HepG2 (cell line): ENCODE measurements at regions not wholly inside any gene's neighbourhood (a gene's known extent, or its start where the extent isn't known, plus 50 kb on each side); places are given as distances from the start of the nearest gene placed in this dataset.
A peak's percentile ranks its signal among the peaks of the same experiment; 100 is the strongest.

Experiments used
- ATAC-seq: fragments of 200-7000 bp; cut with Tn5 transposase; 3 replicates; pipeline ENCODE4 v1.9.1; 2020; ENCODE audit warnings: mild to moderate bottlenecking, moderate library complexity
- BruUV-seq: library from RNA; stranded (reverse); fragments of 400-500 nt; replicated peaks from 2 replicates; lab custom pipeline; 2021; lab: Mats Ljungman, UMichigan
- CTCF ChIA-PET: fragments of 300-600 bp; formaldehyde crosslinking; extraction: SDS; loops from one replicate; lab custom pipeline; 2021; ENCODE audit warnings: low total read pairs, inconsistent platforms, low intra/inter-chr PET ratio; lab: Yijun Ruan, JAX
- POLR2A ChIA-PET: fragments of 350-600 bp; sonication (Branson Sonifier 250); formaldehyde crosslinking; loops from one replicate; lab custom pipeline; 2020; ENCODE audit warnings: antibody characterized with exemption, inconsistent platforms; lab: Yijun Ruan, JAX
- DNase-seq: peaks from one replicate; pipeline ENCODE4 v3.0.0-alpha.2; 2015; ENCODE audit warnings: low spot score
- FAIRE-seq: peaks from 3 replicates; lab custom pipeline; 2011; peaks lifted over from hg19 to GRCh38; lab: Jason Lieb, UNC
- H2AFZ ChIP-seq: one replicate; pipeline ENCODE4 v1.6.1; 2011; ENCODE audit warnings: low read length, inconsistent platforms
- H3K27ac ChIP-seq: fragments of 300-600 bp; 3 replicates; pipeline ENCODE4 v1.8.0; 2011; ENCODE audit warnings: mixed run types, mild to moderate bottlenecking, mixed read lengths, low read length, inconsistent platforms; ENCODE audit not compliant: insufficient read depth; ENCODE audit errors: extremely low read length
- H3K27me3 ChIP-seq, 2 experiments: fragments of 200-600 bp in 1 of 2; 2 replicates in 1 of 2; 3 replicates in 1 of 2; pipeline versions ENCODE4 v1.6.0 to v1.8.0; 2011; ENCODE audit warnings: low read length in 2 of 2, mild to moderate bottlenecking in 2 of 2, moderate library complexity in 2 of 2, inconsistent platforms in 1 of 2; ENCODE audit not compliant: insufficient read depth in 2 of 2, control insufficient read depth in 1 of 2
- H3K36me3 ChIP-seq, 2 experiments: fragments of 200-600 bp in 1 of 2; replicated peaks in 1 of 2; 2 replicates in 1 of 2; 3 replicates in 1 of 2; pipeline versions ENCODE4 v1.5.1 to v1.8.0; 2011; ENCODE audit warnings: low read length in 2 of 2, inconsistent platforms in 1 of 2; ENCODE audit not compliant: insufficient read depth in 2 of 2, control insufficient read depth in 1 of 2
- H3K4me1 ChIP-seq: 2 replicates; pipeline ENCODE4 v1.5.1; 2012; ENCODE audit warnings: low read length, inconsistent platforms; ENCODE audit not compliant: insufficient read depth
- H3K4me2 ChIP-seq: 2 replicates; pipeline ENCODE4 v1.6.0; 2011; ENCODE audit warnings: low read depth, low read length, inconsistent platforms
- H3K4me3 ChIP-seq, 3 experiments: fragments of 200-600 bp in 1 of 3; sonication (generic), shearing (Covaris generic) in 1 of 3; replicated peaks in 1 of 3; 2 replicates each; pipeline ENCODE4 v1.5.1; 2011 to 2016; ENCODE audit warnings: low read length in 3 of 3, inconsistent platforms in 2 of 3, low read depth in 2 of 3, mild to moderate bottlenecking in 2 of 3, control low read depth in 1 of 3, mixed read lengths in 1 of 3; ENCODE audit not compliant: insufficient read depth in 1 of 3
- H3K79me2 ChIP-seq: one replicate; pipeline ENCODE4 v1.6.1; 2011; ENCODE audit warnings: low read length, inconsistent platforms; ENCODE audit not compliant: insufficient read depth
- H3K9ac ChIP-seq: 2 replicates; pipeline ENCODE4 v1.6.0; 2011; ENCODE audit warnings: mild to moderate bottlenecking, low read depth, low read length, inconsistent platforms; ENCODE audit not compliant: insufficient read depth
- H3K9me3 ChIP-seq: 2 replicates; pipeline ENCODE4 v1.5.1; 2012; ENCODE audit warnings: mild to moderate bottlenecking, low read length
- H4K20me1 ChIP-seq: 2 replicates; pipeline ENCODE4 v1.6.0; 2011; ENCODE audit warnings: inconsistent platforms, mild to moderate bottlenecking, low read length, moderate library complexity; ENCODE audit not compliant: insufficient read depth
- ARID5B ChIP-seq: IDR thresholded peaks from 2 replicates; pipeline ENCODE4 v1.4.0; 2020; ENCODE audit warnings: mild to moderate bottlenecking, missing genetic modification reagents
- ARNT ChIP-seq: fragments of 450-650 bp; IDR thresholded peaks from 2 replicates; pipeline ENCODE4 v1.6.1; 2017
- CTCF ChIP-seq: sonication (generic); formaldehyde crosslinking; IDR thresholded peaks from 2 replicates; pipeline ENCODE4 v1.5.0; 2020; ENCODE audit warnings: mild to moderate bottlenecking, missing genetic modification reagents, moderate library complexity
- GABPA ChIP-seq, 2 experiments: IDR thresholded peaks; 2 replicates each; pipeline ENCODE4 v1.6.1; 2011 to 2016; ENCODE audit warnings: low read depth in 2 of 2, low read length in 1 of 2, missing biosample characterization in 1 of 2, missing genetic modification characterization in 1 of 2
- MAF1 ChIP-seq: sonication (generic); formaldehyde crosslinking; IDR thresholded peaks from 2 replicates; pipeline ENCODE4 v1.5.0; 2020; ENCODE audit warnings: missing genetic modification reagents, borderline replicate concordance
- PTBP1 ChIP-seq: fragments of 200-400 bp; formaldehyde crosslinking; IDR thresholded peaks from 2 replicates; pipeline ENCODE4 v1.6.1; 2018; ENCODE audit warnings: low read length, low read depth; ENCODE audit not compliant: poor library complexity, severe bottlenecking
- TBL1XR1 ChIP-seq: fragments of 150-350 bp; IDR thresholded peaks from 2 replicates; pipeline ENCODE4 v1.6.1; 2014; ENCODE audit warnings: borderline replicate concordance, low read length; ENCODE audit not compliant: partially characterized antibody
- TBX2 ChIP-seq: sonication (generic); formaldehyde crosslinking; IDR thresholded peaks from 2 replicates; pipeline ENCODE4 v1.5.0; 2020; ENCODE audit warnings: missing genetic modification reagents, mild to moderate bottlenecking, borderline replicate concordance
- THAP11 ChIP-seq: IDR thresholded peaks from 2 replicates; pipeline ENCODE4 v1.6.1; 2016; ENCODE audit warnings: missing biosample characterization, missing genetic modification reagents
- ZNF354B ChIP-seq: sonication (generic); formaldehyde crosslinking; IDR thresholded peaks from 2 replicates; pipeline ENCODE4 v1.8.0; 2022; ENCODE audit warnings: mild to moderate bottlenecking, missing genetic modification reagents
- ZNF788 ChIP-seq: sonication (generic); formaldehyde crosslinking; IDR thresholded peaks from 2 replicates; pipeline ENCODE4 v1.5.0; 2020; ENCODE audit warnings: mild to moderate bottlenecking, missing genetic modification reagents, borderline replicate concordance
- ZNF883 ChIP-seq: sonication (generic); formaldehyde crosslinking; IDR thresholded peaks from 2 replicates; pipeline ENCODE4 v1.5.1; 2020; ENCODE audit warnings: mild to moderate bottlenecking, missing genetic modification reagents; ENCODE audit errors: not compliant biosample characterization
- WGBS: methylation state at CpG from one replicate; pipeline ENCODE4 v1.1.6; 2017; ENCODE audit warnings: low lambda C conversion rate; 5-methylcytosine and 5-hydroxymethylcytosine counted together
- in situ Hi-C: cut with HindIII; loops from 2 replicates; pipeline ENCODE4 v1.10.0; 2017; ENCODE audit warnings: low pct_unique_long_range_greater_than_20kb; ENCODE audit not compliant: extremely low pct_ligation_motif_present
- intact Hi-C: fragments of 100-400 bp; cut with micrococcal nuclease; formaldehyde crosslinking; loops from one replicate; pipeline ENCODE4 v1.10.0; 2022; ENCODE audit not compliant: unreplicated experiment
- TF ChIP-seq, protein P1 (sequence below): sonication (generic); formaldehyde crosslinking; IDR thresholded peaks from 2 replicates; pipeline ENCODE4 v1.5.1; 2020; ENCODE audit warnings: mild to moderate bottlenecking, missing genetic modification reagents, borderline replicate concordance
- TF ChIP-seq, protein P2 (sequence below): sonication (generic); formaldehyde crosslinking; IDR thresholded peaks from 2 replicates; pipeline ENCODE4 v1.9.0; 2022; ENCODE audit warnings: low read depth, missing genetic modification reagents

GRCh38 chr18:62637807-62638687 lies 77.3 kb upstream of the PHLPP1 start:
- WGBS = 18% methylated on average over 7 of the region's 7 CpGs
- intact Hi-C loops = loop anchor here (1.0 kb wide), 1 partner anchor 344 kb away; no protein-coding TSS in a partner anchor
- Histone ChIP-seq H3K27me3 (no peaks in the 10 kb centered on the region), H3K27ac (no peak overlapping the region), H2AFZ (no peak overlapping the region), H3K9me3 (no peaks in the 10 kb centered on the region), H3K9ac (no peak overlapping the region), H3K36me3 (no peaks in the 10 kb centered on the region), H3K4me2 (no peak overlapping the region), H3K79me2 (no peaks in the 10 kb centered on the region), H3K4me1 (peaks cover 22% of the 10 kb centered on the region), H4K20me1 (no peaks in the 10 kb centered on the region), H3K4me3 (no peak overlapping the region)
- CTCF ChIA-PET = interaction anchor here (1.6 to 2.1 kb wide), 2 partner anchors 77 to 344 kb away, joined by 5 read pairs; partner anchors contain the start of gene PHLPP1
- BruUV-seq = no TSS peak
- ATAC-seq (peak; percentile 91), DNase-seq (peak; percentile 28), FAIRE-seq (peak; percentile 4)
- POLR2A ChIA-PET = no interaction called here
- in situ Hi-C loops = no loop called here
- 0 out of 2 replicates have a peak, but pooled peaks have one; percentile 29 for TF ChIP-seq THAP11 (CRISPR knock-in tag)
- TF ChIP-seq, protein P1, sequence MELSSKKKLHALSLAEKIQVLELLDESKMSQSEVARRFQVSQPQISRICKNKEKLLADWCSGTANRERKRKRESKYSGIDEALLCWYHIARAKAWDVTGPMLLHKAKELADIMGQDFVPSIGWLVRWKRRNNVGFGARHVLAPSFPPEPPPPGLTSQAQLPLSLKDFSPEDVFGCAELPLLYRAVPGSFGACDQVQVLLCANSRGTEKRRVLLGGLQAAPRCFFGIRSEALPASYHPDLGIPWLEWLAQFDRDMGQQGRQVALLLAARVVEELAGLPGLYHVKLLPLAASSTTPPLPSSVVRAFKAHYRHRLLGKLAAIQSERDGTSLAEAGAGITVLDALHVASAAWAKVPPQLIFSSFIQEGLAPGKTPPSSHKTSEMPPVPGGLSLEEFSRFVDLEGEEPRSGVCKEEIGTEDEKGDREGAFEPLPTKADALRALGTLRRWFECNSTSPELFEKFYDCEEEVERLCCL = no peak
- TF ChIP-seq TBL1XR1 = no peak
- TF ChIP-seq, protein P2, sequence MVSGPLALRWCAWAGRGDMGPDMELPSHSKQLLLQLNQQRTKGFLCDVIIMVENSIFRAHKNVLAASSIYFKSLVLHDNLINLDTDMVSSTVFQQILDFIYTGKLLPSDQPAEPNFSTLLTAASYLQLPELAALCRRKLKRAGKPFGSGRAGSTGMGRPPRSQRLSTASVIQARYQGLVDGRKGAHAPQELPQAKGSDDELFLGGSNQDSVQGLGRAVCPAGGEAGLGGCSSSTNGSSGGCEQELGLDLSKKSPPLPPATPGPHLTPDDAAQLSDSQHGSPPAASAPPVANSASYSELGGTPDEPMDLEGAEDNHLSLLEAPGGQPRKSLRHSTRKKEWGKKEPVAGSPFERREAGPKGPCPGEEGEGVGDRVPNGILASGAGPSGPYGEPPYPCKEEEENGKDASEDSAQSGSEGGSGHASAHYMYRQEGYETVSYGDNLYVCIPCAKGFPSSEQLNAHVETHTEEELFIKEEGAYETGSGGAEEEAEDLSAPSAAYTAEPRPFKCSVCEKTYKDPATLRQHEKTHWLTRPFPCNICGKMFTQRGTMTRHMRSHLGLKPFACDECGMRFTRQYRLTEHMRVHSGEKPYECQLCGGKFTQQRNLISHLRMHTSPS (CRISPR knock-in tag) = no peak
- no peak for TF ChIP-seq PTBP1
- no peak for TF ChIP-seq ZNF883 (CRISPR knock-in tag)
- no peak for TF ChIP-seq ZNF354B (CRISPR knock-in tag)
- no peak for TF ChIP-seq MAF1 (CRISPR knock-in tag)
- TF ChIP-seq CTCF (CRISPR knock-in tag) = peak; percentile 70
- no peak for TF ChIP-seq ARNT
- no peak for TF ChIP-seq GABPA (IDR thresholded peaks at IDR 0.05; ENCODE audit: low read depth, low read length)
- TF ChIP-seq GABPA (CRISPR knock-in tag; IDR thresholded peaks at IDR 0.05; ENCODE audit: low read depth) = no peak
- no peak for TF ChIP-seq TBX2
- no peak for TF ChIP-seq ARID5B (CRISPR knock-in tag)
- TF ChIP-seq ZNF788 = no peak
